ENCODE measurements at regions not wholly inside any gene's neighbourhood (a gene's known extent, or its start where the extent isn't known, plus 50 kb on each side); places are given as distances from the start of the nearest gene placed in this dataset.

DNA sequence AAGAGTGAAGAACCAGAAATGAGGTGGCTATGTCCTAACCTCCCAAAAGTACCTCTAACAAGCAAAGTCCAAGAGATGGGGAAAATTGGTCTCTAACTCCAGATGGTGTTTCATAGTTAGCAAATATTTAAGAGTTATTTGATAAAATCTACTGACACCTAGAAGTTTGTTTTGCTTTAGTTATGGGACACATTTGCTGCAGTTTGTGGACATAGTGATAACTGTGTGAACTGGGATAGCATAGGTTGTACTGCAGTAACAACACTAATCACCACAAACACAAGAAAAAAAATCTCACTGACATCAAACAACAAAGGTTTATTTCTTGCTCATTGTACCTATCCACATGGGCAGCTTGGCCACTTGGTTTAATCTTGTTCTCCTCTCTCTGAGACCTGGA lies 965.0 kb upstream of the SPRY2 start:
- TF ChIP-seq, protein P1, sequence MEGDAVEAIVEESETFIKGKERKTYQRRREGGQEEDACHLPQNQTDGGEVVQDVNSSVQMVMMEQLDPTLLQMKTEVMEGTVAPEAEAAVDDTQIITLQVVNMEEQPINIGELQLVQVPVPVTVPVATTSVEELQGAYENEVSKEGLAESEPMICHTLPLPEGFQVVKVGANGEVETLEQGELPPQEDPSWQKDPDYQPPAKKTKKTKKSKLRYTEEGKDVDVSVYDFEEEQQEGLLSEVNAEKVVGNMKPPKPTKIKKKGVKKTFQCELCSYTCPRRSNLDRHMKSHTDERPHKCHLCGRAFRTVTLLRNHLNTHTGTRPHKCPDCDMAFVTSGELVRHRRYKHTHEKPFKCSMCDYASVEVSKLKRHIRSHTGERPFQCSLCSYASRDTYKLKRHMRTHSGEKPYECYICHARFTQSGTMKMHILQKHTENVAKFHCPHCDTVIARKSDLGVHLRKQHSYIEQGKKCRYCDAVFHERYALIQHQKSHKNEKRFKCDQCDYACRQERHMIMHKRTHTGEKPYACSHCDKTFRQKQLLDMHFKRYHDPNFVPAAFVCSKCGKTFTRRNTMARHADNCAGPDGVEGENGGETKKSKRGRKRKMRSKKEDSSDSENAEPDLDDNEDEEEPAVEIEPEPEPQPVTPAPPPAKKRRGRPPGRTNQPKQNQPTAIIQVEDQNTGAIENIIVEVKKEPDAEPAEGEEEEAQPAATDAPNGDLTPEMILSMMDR (IDR thresholded peaks at IDR 0.05), result no peak

DNA sequence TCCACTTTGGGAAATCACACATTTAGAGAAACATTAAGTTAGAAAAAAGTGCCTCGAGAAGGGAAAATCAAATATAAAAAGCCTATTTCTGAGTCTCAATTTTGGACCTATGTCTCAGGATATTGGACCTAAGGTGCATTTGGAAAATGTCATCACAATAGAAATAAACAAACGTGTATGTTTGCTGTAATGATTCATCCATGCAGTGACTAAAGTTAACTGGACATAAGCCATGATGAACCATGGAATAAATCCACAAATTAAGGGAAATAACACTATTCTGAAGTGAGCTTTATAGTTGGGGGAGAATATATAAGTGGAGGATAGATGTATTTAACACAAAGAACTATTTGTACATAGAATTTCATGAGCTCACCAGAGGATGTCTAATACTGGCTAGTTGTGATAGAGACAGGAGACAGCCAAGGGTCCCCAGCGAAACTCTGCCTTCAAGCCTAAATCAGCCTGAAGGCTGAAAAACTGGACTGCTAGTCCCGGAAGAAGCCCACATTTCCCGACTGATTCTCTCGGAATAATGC lies 963.3 kb upstream of the SPRY2 start:
- Histone ChIP-seq H3K4me1 (no peaks in the 10 kb centered on the region), H3K27ac (no peak overlapping the region), H3K4me3 (no peak overlapping the region), H3K36me3 (ENCODE audit: insufficient read depth in 1 of 2, low read depth in 1 of 2) (no peaks in the 10 kb centered on the region), H3K9me3 (no peaks in the 10 kb centered on the region), H3K27me3 (ENCODE audit: insufficient read depth in 3 of 3, low read length in 2 of 3) (peaks cover 0 to 2% (median 0%) of the 10 kb centered on the region in 3 donors)
- 69 to 76% (median 72%) methylated on average over 6 of the region's 6 CpGs for WGBS, 3 donors
- ATAC-seq, result no peak
- no peak for DNase-seq
- intact Hi-C loops (cut with DNase I), result no loop called here
- TF ChIP-seq, protein P1 (IDR thresholded peaks at IDR 0.05), result no peak

More for the DNA sequence above, 965.0 kb upstream of the SPRY2 start:
- Histone ChIP-seq H3K36me3 (ENCODE audit: insufficient read depth in 1 of 2, low read depth in 1 of 2) (no peaks in the 10 kb centered on the region), H3K9me3 (no peaks in the 10 kb centered on the region), H3K4me1 (no peaks in the 10 kb centered on the region), H3K27ac (no peak overlapping the region), H3K27me3 (ENCODE audit: insufficient read depth in 3 of 3, low read length in 2 of 3) (peaks cover 0 to 2% (median 0%) of the 10 kb centered on the region in 3 donors), H3K4me3 (no peak overlapping the region)
- DNase-seq, result no peak
- ATAC-seq, result no peak
- intact Hi-C loops (cut with DNase I), result no loop called here

DNA sequence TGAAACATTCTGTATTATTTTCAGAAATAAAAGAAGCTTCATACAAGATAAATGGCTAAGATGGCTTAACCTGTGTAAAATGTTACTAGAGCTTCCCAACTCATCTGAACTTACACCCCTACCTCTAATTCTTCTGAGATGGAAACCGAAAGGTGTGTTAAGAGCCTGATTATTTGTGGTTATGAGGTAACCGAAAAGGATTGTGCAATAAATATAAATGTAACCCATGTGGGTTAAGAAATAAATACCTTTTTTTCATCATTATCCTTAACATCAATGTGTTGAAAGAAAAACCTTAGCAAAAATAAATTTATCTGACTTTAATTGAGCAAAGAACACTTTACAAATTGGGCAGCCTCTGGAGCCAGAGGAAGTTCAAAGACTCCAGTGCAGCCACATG lies 961.8 kb upstream of the SPRY2 start:
- Histone ChIP-seq H3K9me3 (no peaks in the 10 kb centered on the region), H3K36me3 (ENCODE audit: insufficient read depth in 1 of 2, low read depth in 1 of 2) (no peaks in the 10 kb centered on the region), H3K4me1 (no peaks in the 10 kb centered on the region), H3K4me3 (no peak overlapping the region), H3K27ac (no peak overlapping the region), H3K27me3 (ENCODE audit: insufficient read depth in 3 of 3, low read length in 2 of 3) (peaks cover 0 to 2% (median 0%) of the 10 kb centered on the region in 3 donors)
- no peak for DNase-seq
- intact Hi-C loops (cut with DNase I), result no loop called here
- TF ChIP-seq, protein P1 (IDR thresholded peaks at IDR 0.05), result no peak
- ATAC-seq, result no peak
- WGBS, 3 donors, result 73 to 85% (median 78%) methylated on average over 2 of the region's 2 CpGs

DNA sequence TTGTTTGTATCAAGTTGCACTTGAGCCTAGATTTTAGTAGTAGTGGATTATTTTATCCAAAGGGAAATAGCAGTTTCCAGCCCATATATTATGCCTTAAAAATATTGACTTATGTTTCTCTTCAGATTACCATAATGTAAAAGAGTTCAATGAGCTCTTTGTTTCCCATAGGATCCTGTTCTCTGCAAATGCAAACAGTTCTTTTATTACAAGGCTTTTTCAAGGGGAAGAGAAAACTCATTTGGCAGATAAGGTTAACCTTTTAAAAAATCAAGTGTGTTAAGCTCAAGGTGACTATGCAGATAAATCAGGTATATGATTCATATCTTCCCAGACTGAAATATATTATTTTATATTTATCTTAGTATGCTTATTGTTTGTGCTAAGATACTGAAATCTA lies 961.2 kb upstream of the SPRY2 start:
- H3K27me3 ChIP-seq (ENCODE audit: insufficient read depth in 3 of 3, low read length in 2 of 3), result peaks cover 0 to 2% (median 0%) of the 10 kb centered on the region in 3 donors
- ATAC-seq, result no peak
- H3K4me1 ChIP-seq, result no peaks in the 10 kb centered on the region
- H3K36me3 ChIP-seq (ENCODE audit: insufficient read depth in 1 of 2, low read depth in 1 of 2), result no peaks in the 10 kb centered on the region
- TF ChIP-seq, protein P1 (IDR thresholded peaks at IDR 0.05), result no peak
- H3K4me3 ChIP-seq, result no peak overlapping the region
- intact Hi-C loops (cut with DNase I), result no loop called here
- DNase-seq, result no peak
- H3K27ac ChIP-seq, result no peak overlapping the region
- H3K9me3 ChIP-seq, result no peaks in the 10 kb centered on the region

DNA sequence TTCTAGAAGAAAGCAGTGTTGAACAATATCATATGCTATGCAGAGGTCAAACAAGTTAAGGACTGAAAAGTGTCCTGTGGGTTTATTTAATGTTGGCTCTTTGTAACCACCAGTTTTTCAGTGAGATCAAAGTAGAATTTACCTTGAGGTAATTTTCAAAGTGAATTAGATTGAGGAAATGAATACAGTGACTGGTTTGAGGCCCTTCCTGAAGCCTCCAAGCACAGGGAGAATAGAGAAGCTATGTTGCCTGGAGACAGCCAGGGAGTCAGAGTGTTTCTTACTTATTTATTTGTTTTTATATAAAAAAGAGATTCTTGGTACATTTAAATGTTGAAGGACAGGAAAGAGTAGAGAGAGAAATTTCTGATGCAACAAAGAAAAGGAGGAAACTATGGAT lies 954.3 kb upstream of the SPRY2 start:
- no peaks in the 10 kb centered on the region for H3K4me1 ChIP-seq
- H3K36me3 ChIP-seq (ENCODE audit: insufficient read depth in 1 of 2, low read depth in 1 of 2), result no peaks in the 10 kb centered on the region
- DNase-seq, result no peak
- H3K27me3 ChIP-seq (ENCODE audit: insufficient read depth in 3 of 3, low read length in 2 of 3), result no peaks in the 10 kb centered on the region
- no peak overlapping the region for H3K27ac ChIP-seq
- no peak overlapping the region for H3K4me3 ChIP-seq
- intact Hi-C loops (cut with DNase I), result no loop called here
- ATAC-seq, result no peak
- TF ChIP-seq, protein P1 (IDR thresholded peaks at IDR 0.05), result no peak
- no peaks in the 10 kb centered on the region for H3K9me3 ChIP-seq
